HCT116 (cell line): ENCODE measurements at regions not wholly inside any gene's neighbourhood (a gene's known extent, or its start where the extent isn't known, plus 50 kb on each side); places are given as distances from the start of the nearest gene placed in this dataset.

Source experiments
- ATAC-seq: fragments of 200-7000 bp; cut with Tn5 transposase; 2 replicates; pipeline ENCODE4 v1.9.1; 2020; ENCODE audit warnings: mild to moderate bottlenecking, moderate library complexity
- BruUV-seq: library from RNA; stranded (reverse); fragments of 400-500 nt; replicated peaks from 2 replicates; lab custom pipeline; 2021; lab: Mats Ljungman, UMichigan
- CTCF ChIA-PET: fragments of 300-600 bp; sonication (Branson Sonifier 250); formaldehyde crosslinking; loops from one replicate; lab custom pipeline; 2021; ENCODE audit warnings: antibody characterized with exemption; lab: Charles Lee
- POLR2A ChIA-PET: fragments of 300-600, 350-600 bp; sonication (Branson Sonifier 250); formaldehyde crosslinking; loops from one replicate; lab custom pipeline; 2021; ENCODE audit warnings: antibody characterized with exemption; lab: Charles Lee
- RAD21 ChIA-PET, 2 experiments: fragments of 300-600 bp; sonication (Branson Sonifier 250); formaldehyde crosslinking; loops; one replicate each; lab custom pipeline; 2023; ENCODE audit warnings: low total read pairs in 2 of 2; ENCODE audit not compliant: uncharacterized antibody in 2 of 2, unreplicated experiment in 2 of 2, low non-redundant PET in 1 of 2; lab: Charles Lee
- DNase-seq: peaks from one replicate; pipeline ENCODE4 v3.0.0-alpha.2; 2010; ENCODE audit warnings: low read depth, low spot score
- H2AFZ ChIP-seq: fragments of 200-600 bp; shearing (Covaris generic), sonication (generic); 2 replicates; pipeline ENCODE4 v1.6.1; 2017; ENCODE audit warnings: low read depth, mixed run types, mixed read lengths, antibody characterized with exemption, low read length; ENCODE audit not compliant: poor library complexity, severe bottlenecking
- H3K27ac ChIP-seq: 2 replicates; pipeline ENCODE4 v1.5.1; 2012; ENCODE audit warnings: low read depth, low read length
- H3K27me3 ChIP-seq: fragments of 200-600 bp; sonication (generic); 2 replicates; pipeline ENCODE4 v1.6.1; 2016; ENCODE audit warnings: mixed run types, low read length, mixed read lengths; ENCODE audit not compliant: insufficient read depth
- H3K36me3 ChIP-seq, 2 experiments: fragments of 200-500 bp in 1 of 2; fragments of 200-600 bp in 1 of 2; sonication (Bioruptor generic) in 1 of 2; sonication (generic) in 1 of 2; 2 replicates each; pipeline versions ENCODE4 v1.5.1 to v1.6.1; 2014 to 2016; ENCODE audit warnings: low read length in 2 of 2, inconsistent platforms in 1 of 2, mixed read lengths in 1 of 2, mixed run types in 1 of 2; ENCODE audit not compliant: insufficient read depth in 2 of 2, control insufficient read depth in 1 of 2
- H3K4me1 ChIP-seq, 2 experiments: fragments of 200-600 bp in 1 of 2; sonication (generic) in 1 of 2; 2 replicates each; pipeline versions ENCODE4 v1.5.1 to v1.6.1; 2012 to 2017; ENCODE audit warnings: low read length in 2 of 2, inconsistent platforms in 1 of 2, mild to moderate bottlenecking in 1 of 2, mixed read lengths in 1 of 2, mixed run types in 1 of 2, moderate library complexity in 1 of 2; ENCODE audit not compliant: insufficient read depth in 2 of 2, control insufficient read depth in 1 of 2
- H3K4me2 ChIP-seq: fragments of 200-600 bp; sonication (generic); 2 replicates; pipeline ENCODE4 v1.6.1; 2017; ENCODE audit warnings: mixed run types, low read length, mixed read lengths
- H3K4me3 ChIP-seq, 2 experiments: fragments of 200-600 bp in 1 of 2; sonication (generic) in 1 of 2; replicated peaks in 1 of 2; 2 replicates each; pipeline ENCODE4 v1.5.1; 2011 to 2016; ENCODE audit warnings: low read length in 2 of 2, control low read depth in 1 of 2, low read depth in 1 of 2, mild to moderate bottlenecking in 1 of 2, mixed read lengths in 1 of 2, mixed run types in 1 of 2
- H3K79me2 ChIP-seq: fragments of 200-600 bp; sonication (generic); 2 replicates; pipeline ENCODE4 v1.6.1; 2017; ENCODE audit warnings: mild to moderate bottlenecking, mixed run types, low read length, moderate library complexity, mixed read lengths; ENCODE audit not compliant: insufficient read depth
- H3K9ac ChIP-seq: fragments of 200-600 bp; sonication (generic); 2 replicates; pipeline ENCODE4 v1.6.1; 2016; ENCODE audit warnings: low read length, mixed read lengths
- H3K9me2 ChIP-seq: fragments of 200-600 bp; sonication (generic), shearing (Covaris generic); 2 replicates; pipeline ENCODE4 v1.6.1; 2017; ENCODE audit warnings: mixed run types, mild to moderate bottlenecking, moderate library complexity; ENCODE audit not compliant: insufficient read depth
- H3K9me3 ChIP-seq, 2 experiments: fragments of 200-500 bp in 1 of 2; fragments of 200-600 bp in 1 of 2; sonication (Bioruptor generic) in 1 of 2; sonication (generic) in 1 of 2; 2 replicates each; pipeline ENCODE4 v1.6.1; 2014 to 2017; ENCODE audit warnings: low read length in 2 of 2, mixed read lengths in 2 of 2, inconsistent platforms in 1 of 2, low read depth in 1 of 2, mild to moderate bottlenecking in 1 of 2, mixed run types in 1 of 2, moderate library complexity in 1 of 2; ENCODE audit not compliant: control insufficient read depth in 1 of 2, insufficient read depth in 1 of 2
- H4K20me1 ChIP-seq: fragments of 200-600 bp; sonication (generic), shearing (Covaris generic); 2 replicates; pipeline ENCODE4 v1.6.1; 2017; ENCODE audit warnings: mixed run types, mild to moderate bottlenecking, moderate library complexity; ENCODE audit not compliant: insufficient read depth
- ATF3 ChIP-seq: IDR thresholded peaks from 2 replicates; pipeline ENCODE4 v1.6.1; 2012
- CBX3 ChIP-seq: IDR thresholded peaks from 2 replicates; pipeline ENCODE4 v1.6.1; 2012; ENCODE audit warnings: low read depth
- CEBPB ChIP-seq: IDR thresholded peaks from 2 replicates; pipeline ENCODE4 v1.6.1; 2012; ENCODE audit warnings: low read depth
- CTCF ChIP-seq, 3 experiments: fragments of 200-600 bp in 1 of 3; sonication (generic) in 1 of 3; IDR thresholded peaks in 2 of 3; conservative IDR thresholded peaks in 1 of 3; 2 replicates each; pipeline ENCODE4 v1.5.1; 2012 to 2017; ENCODE audit warnings: low read depth in 2 of 3, low read length in 2 of 3, antibody characterized with exemption in 1 of 3, borderline replicate concordance in 1 of 3, control low read depth in 1 of 3, mild to moderate bottlenecking in 1 of 3, mixed read lengths in 1 of 3, mixed run types in 1 of 3, moderate library complexity in 1 of 3; ENCODE audit not compliant: insufficient read depth in 1 of 3
- EGR1 ChIP-seq: IDR thresholded peaks from 2 replicates; pipeline ENCODE4 v1.6.1; 2012; ENCODE audit warnings: low read depth
- ELF1 ChIP-seq: IDR thresholded peaks from 2 replicates; pipeline ENCODE4 v1.6.1; 2012; ENCODE audit warnings: low read depth, borderline replicate concordance
- EZH2phosphoT487 ChIP-seq: fragments of 200-600 bp; IDR thresholded peaks from 2 replicates; pipeline ENCODE4 v1.6.1; 2018; ENCODE audit warnings: antibody characterized with exemption, borderline replicate concordance
- FOSL1 ChIP-seq: IDR thresholded peaks from 2 replicates; pipeline ENCODE4 v1.6.1; 2012; ENCODE audit warnings: low read depth
- JUND ChIP-seq: IDR thresholded peaks from 2 replicates; pipeline ENCODE4 v1.6.1; 2012
- MAX ChIP-seq: IDR thresholded peaks from 2 replicates; pipeline ENCODE4 v1.6.1; 2012
- POLR2A ChIP-seq: IDR thresholded peaks from 2 replicates; pipeline ENCODE4 v1.7.0; 2011; ENCODE audit warnings: borderline replicate concordance; ENCODE audit not compliant: insufficient read depth, insufficient read length; ENCODE audit errors: extremely low read depth
- POLR2AphosphoS5 ChIP-seq: IDR thresholded peaks from 2 replicates; pipeline ENCODE4 v1.6.1; 2011; ENCODE audit warnings: mild to moderate bottlenecking, low read depth, low read length, moderate library complexity
- RAD21 ChIP-seq: IDR thresholded peaks from 2 replicates; pipeline ENCODE4 v1.6.1; 2012; ENCODE audit warnings: low read depth, mild to moderate bottlenecking
- SIN3A ChIP-seq: IDR thresholded peaks from 2 replicates; pipeline ENCODE4 v1.6.1; 2012; ENCODE audit warnings: low read depth
- TCF7L2 ChIP-seq: IDR thresholded peaks from 2 replicates; pipeline ENCODE4 v1.7.0; 2011; ENCODE audit warnings: borderline replicate concordance, inconsistent platforms; ENCODE audit not compliant: insufficient read depth, insufficient read length; ENCODE audit errors: extremely low read depth
- YY1 ChIP-seq: IDR thresholded peaks from 2 replicates; pipeline ENCODE4 v1.6.1; 2011; ENCODE audit warnings: low read length, low read depth, moderate library complexity, mild to moderate bottlenecking; ENCODE audit not compliant: insufficient replicate concordance; ENCODE audit errors: extremely low read depth
- ZFX ChIP-seq: fragments of 450-650 bp; IDR thresholded peaks from 2 replicates; pipeline ENCODE4 v1.6.1; 2017
- ZNF274 ChIP-seq: fragments of 200-500 bp; sonication (Bioruptor generic); IDR thresholded peaks from 2 replicates; pipeline ENCODE4 v1.6.1; 2014; ENCODE audit warnings: mild to moderate bottlenecking, low read depth, low read length, inconsistent platforms
- intact Hi-C: fragments of 100-400 bp; cut with micrococcal nuclease; formaldehyde crosslinking; loops from 2 replicates; pipeline ENCODE4 v1.10.0; 2022

- H3K9me3 ChIP-seq, result no peaks in the 10 kb centered on the region
- no peak overlapping the region for H3K4me2 ChIP-seq
- H2AFZ ChIP-seq, result no peak overlapping the region
- POLR2A ChIA-PET, result no interaction called here
- 0 out of 2 replicates have a peak, but pooled peaks cover 4% of the 10 kb centered on the region for H3K27me3 ChIP-seq
- CTCF ChIA-PET, result no interaction called here
- RAD21 ChIA-PET, result no interaction called here
- no peaks in the 10 kb centered on the region for H3K36me3 ChIP-seq
- H3K4me3 ChIP-seq, result no peak overlapping the region
- ATAC-seq, result no peak
- H4K20me1 ChIP-seq, result no peaks in the 10 kb centered on the region
- H3K27ac ChIP-seq, result no peak overlapping the region
- BruUV-seq, result no TSS peak
- TF ChIP-seq POLR2AphosphoS5, result no peak
- no peak for TF ChIP-seq EZH2phosphoT487
- no peak for TF ChIP-seq FOSL1
- TF ChIP-seq YY1, result no peak
- TF ChIP-seq, all 23 proteins: peak for 0
- DNase-seq, result no peak
- Histone ChIP-seq H3K4me1 (peaks cover 0 to 6% of the 10 kb centered on the region in 2 experiments; a peak in 1 of 4 replicates), H3K9ac (no peak overlapping the region), H3K9me2 (no peaks in the 10 kb centered on the region), H3K79me2 (no peaks in the 10 kb centered on the region)
- intact Hi-C loops, result no loop called here
These were observed 165.9 kb upstream of the OTX2 start for GRCh38 chr14:56976211-56976610.

- 0 out of 2 replicates have a peak, but pooled peaks cover 3% of the 10 kb centered on the region for H3K27me3 ChIP-seq
- POLR2A ChIA-PET, result no interaction called here
- no peak overlapping the region for H2AFZ ChIP-seq
- intact Hi-C loops, result no loop called here
- RAD21 ChIA-PET, result no interaction called here
- H3K9me2 ChIP-seq, result no peaks in the 10 kb centered on the region
- H3K9me3 ChIP-seq, result no peaks in the 10 kb centered on the region
- no peak for DNase-seq
- H3K4me3 ChIP-seq, result no peak overlapping the region
- no peak overlapping the region for H3K27ac ChIP-seq
- CTCF ChIA-PET, result no interaction called here
- H4K20me1 ChIP-seq, result no peaks in the 10 kb centered on the region
- peaks cover 0 to 6% of the 10 kb centered on the region in 2 experiments; a peak in 1 of 4 replicates for H3K4me1 ChIP-seq
- no peak for ATAC-seq
- H3K36me3 ChIP-seq, result no peaks in the 10 kb centered on the region
- no TSS peak for BruUV-seq
- no peak overlapping the region for H3K4me2 ChIP-seq
- no peak overlapping the region for H3K9ac ChIP-seq
- no peaks in the 10 kb centered on the region for H3K79me2 ChIP-seq
- no peak for TF ChIP-seq CTCF (IDR thresholded peaks at IDR 0.05 in 2 of 3, conservative IDR thresholded peaks at IDR 0.05 in 1 of 3; ENCODE audit: borderline replicate concordance in 1 of 3, insufficient read depth in 1 of 3, low read depth in 2 of 3, low read length in 2 of 3)
- no peak for TF ChIP-seq ZFX
- TF ChIP-seq EZH2phosphoT487, result no peak
- no peak for TF ChIP-seq YY1
- TF ChIP-seq ATF3, result no peak
- no peak for TF ChIP-seq EGR1
- TF ChIP-seq POLR2A, result no peak
- TF ChIP-seq CBX3, result no peak
- no peak for TF ChIP-seq MAX
- TF ChIP-seq CEBPB, result no peak
- no peak for TF ChIP-seq TCF7L2
- TF ChIP-seq FOSL1, result no peak
- TF ChIP-seq RAD21, result no peak
- no peak for TF ChIP-seq JUND
- no peak for TF ChIP-seq ZNF274
- TF ChIP-seq ELF1, result no peak
- no peak for TF ChIP-seq SIN3A
These were observed 165.2 kb upstream of the OTX2 start for GRCh38 chr14:56975521-56975920.
